Pulmonary artery endothelial cell (primary cell): ENCODE measurements at regions not wholly inside any gene's neighbourhood (a gene's known extent, or its start where the extent isn't known, plus 50 kb on each side); places are given as distances from the start of the nearest gene placed in this dataset.
"Not testable (repeated sequence)": the region's sequence is repeated elsewhere in the genome, so short reads cannot be mapped to it uniquely, and the experiment has no call there.

Experiments
- DNase-seq: peaks from one replicate; pipeline ENCODE4 v3.0.0-alpha.2; 2011; ENCODE audit warnings: low read depth, low spot score

GRCh38 chrX:82528525-82528924 is 979.6 kb upstream of the POU3F4 start:
- no peak for DNase-seq

GRCh38 chrX:82534086-82534597 is 973.9 kb upstream of the POU3F4 start:
- no peak for DNase-seq

GRCh38 chrX:82537205-82537604 is 970.9 kb upstream of the POU3F4 start:
- DNase-seq = not testable (repeated sequence)

GRCh38 chrX:82541822-82542221 is 966.3 kb upstream of the POU3F4 start:
- DNase-seq = no peak

GRCh38 chrX:82552201-82552600 is 955.9 kb upstream of the POU3F4 start:
- DNase-seq = not testable (repeated sequence)

GRCh38 chrX:82556588-82556987 is 951.5 kb upstream of the POU3F4 start:
- DNase-seq = no peak

GRCh38 chrX:82585868-82586267 is 922.2 kb upstream of the POU3F4 start:
- no peak for DNase-seq

GRCh38 chrX:82589410-82589809 is 918.7 kb upstream of the POU3F4 start:
- DNase-seq = no peak

- no peak for DNase-seq
Observed at GRCh38 chrX:82591421-82591820, 916.7 kb upstream of the POU3F4 start.

- DNase-seq = no peak
Observed at GRCh38 chrX:82626978-82627377, 881.1 kb upstream of the POU3F4 start.

- no peak for DNase-seq
Observed at GRCh38 chrX:82627568-82627967, 880.5 kb upstream of the POU3F4 start.

GRCh38 chrX:82648062-82648461 is 860.0 kb upstream of the POU3F4 start:
- no peak for DNase-seq

GRCh38 chrX:82649645-82650044 is 858.4 kb upstream of the POU3F4 start:
- no peak for DNase-seq

- no peak for DNase-seq
Observed at GRCh38 chrX:82658492-82658891, 849.6 kb upstream of the POU3F4 start.

- no peak for DNase-seq
Observed at GRCh38 chrX:82666355-82666754, 841.7 kb upstream of the POU3F4 start.

- DNase-seq = no peak
Observed at GRCh38 chrX:82675104-82675503, 833.0 kb upstream of the POU3F4 start.

- DNase-seq = no peak
Observed at GRCh38 chrX:82676386-82676785, 831.7 kb upstream of the POU3F4 start.

- DNase-seq = no peak
Observed at GRCh38 chrX:82677286-82677685, 830.8 kb upstream of the POU3F4 start.

- DNase-seq = no peak
Observed at GRCh38 chrX:82692991-82693390, 815.1 kb upstream of the POU3F4 start.

GRCh38 chrX:82695066-82695465 is 813.0 kb upstream of the POU3F4 start:
- no peak for DNase-seq

GRCh38 chrX:82703551-82703950 is 804.5 kb upstream of the POU3F4 start:
- no peak for DNase-seq

- DNase-seq = no peak
Observed at GRCh38 chrX:82711457-82711856, 796.6 kb upstream of the POU3F4 start.

GRCh38 chrX:82721891-82722290 is 786.2 kb upstream of the POU3F4 start:
- no peak for DNase-seq

- no peak for DNase-seq
Observed at GRCh38 chrX:82723806-82724205, 784.3 kb upstream of the POU3F4 start.
